CD1c-positive myeloid dendritic cell (primary cell): ENCODE measurements at regions not wholly inside any gene's neighbourhood (a gene's known extent, or its start where the extent isn't known, plus 50 kb on each side); places are given as distances from the start of the nearest gene placed in this dataset.

ENCODE experiments used
- DNase-seq: peaks from one replicate; pipeline ENCODE4 v3.0.0-alpha.2; 2016; ENCODE audit errors: extremely low spot score

GRCh38 chr11:103662880-103663279 lies 373.6 kb upstream of the DDI1 start:
- DNase-seq, result peak; percentile 8

- DNase-seq, result no peak
These were observed 367.6 kb upstream of the DDI1 start for GRCh38 chr11:103668859-103669258.

GRCh38 chr11:103671143-103671651 lies 365.2 kb upstream of the DDI1 start:
- no peak for DNase-seq

- DNase-seq, result no peak
These were observed 362.7 kb upstream of the DDI1 start for GRCh38 chr11:103673773-103674172.

GRCh38 chr11:103676413-103676812 lies 360.0 kb upstream of the DDI1 start:
- DNase-seq, result no peak

GRCh38 chr11:103680826-103681225 lies 355.6 kb upstream of the DDI1 start:
- no peak for DNase-seq

GRCh38 chr11:103681855-103682254 lies 354.6 kb upstream of the DDI1 start:
- no peak for DNase-seq

GRCh38 chr11:103682318-103683184 lies 353.9 kb upstream of the DDI1 start:
- peak; percentile 60 for DNase-seq

- no peak for DNase-seq
These were observed 352.9 kb upstream of the DDI1 start for GRCh38 chr11:103683576-103683975.

GRCh38 chr11:103688924-103689323 lies 347.5 kb upstream of the DDI1 start:
- no peak for DNase-seq

GRCh38 chr11:103690356-103690755 lies 346.1 kb upstream of the DDI1 start:
- DNase-seq, result no peak

- no peak for DNase-seq
These were observed 340.3 kb upstream of the DDI1 start for GRCh38 chr11:103696123-103696522.

GRCh38 chr11:103699216-103699615 lies 337.2 kb upstream of the DDI1 start:
- DNase-seq, result no peak

- no peak for DNase-seq
These were observed 336.8 kb upstream of the DDI1 start for GRCh38 chr11:103699656-103700055.

- no peak for DNase-seq
These were observed 335.8 kb upstream of the DDI1 start for GRCh38 chr11:103700622-103701021.

GRCh38 chr11:103703437-103703836 lies 333.0 kb upstream of the DDI1 start:
- no peak for DNase-seq

GRCh38 chr11:103703954-103704353 lies 332.5 kb upstream of the DDI1 start:
- no peak for DNase-seq

- DNase-seq, result no peak
These were observed 330.8 kb upstream of the DDI1 start for GRCh38 chr11:103705642-103706041.

- DNase-seq, result no peak
These were observed 327.1 kb upstream of the DDI1 start for GRCh38 chr11:103709371-103709770.

GRCh38 chr11:103714246-103714645 lies 322.2 kb upstream of the DDI1 start:
- no peak for DNase-seq

GRCh38 chr11:103716363-103716762 lies 320.1 kb upstream of the DDI1 start:
- no peak for DNase-seq

GRCh38 chr11:103727262-103727661 lies 309.2 kb upstream of the DDI1 start:
- no peak for DNase-seq

- DNase-seq, result no peak
These were observed 306.8 kb upstream of the DDI1 start for GRCh38 chr11:103729617-103730016.
